C4-2B (cell line): ENCODE measurements at regions not wholly inside any gene's neighbourhood (a gene's known extent, or its start where the extent isn't known, plus 50 kb on each side); places are given as distances from the start of the nearest gene placed in this dataset.
"Not testable (repeated sequence)": the region's sequence is repeated elsewhere in the genome, so short reads cannot be mapped to it uniquely, and the experiment has no call there.

Source experiments
- H3K27ac ChIP-seq: fragments of 450-650 bp; 2 replicates; pipeline ENCODE4 v1.5.1; 2017
- CTCF ChIP-seq: fragments of 450-650 bp; conservative IDR thresholded peaks from 2 replicates; pipeline ENCODE4 v1.5.1; 2017; ENCODE audit warnings: mild to moderate bottlenecking
- ZFX ChIP-seq: fragments of 450-650 bp; IDR thresholded peaks from 2 replicates; pipeline ENCODE4 v1.6.1; 2017

DNA sequence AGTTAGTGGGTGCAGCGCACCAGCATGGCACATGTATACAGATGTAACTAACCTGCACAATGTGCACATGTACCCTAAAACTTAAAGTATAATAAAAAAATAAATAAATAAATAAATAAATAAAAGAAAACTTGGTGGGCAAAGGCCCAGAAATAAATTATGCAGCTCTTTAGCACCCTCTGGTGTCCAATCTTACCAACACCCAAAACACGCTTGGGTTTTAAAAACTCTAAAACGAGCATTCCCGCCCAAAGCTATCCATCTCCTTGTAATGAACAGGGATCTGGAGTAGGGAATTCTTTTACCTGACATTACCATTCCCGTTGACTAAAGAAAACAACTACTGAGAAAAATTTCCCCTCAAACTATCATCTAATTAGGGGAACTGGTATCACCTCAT, 2005.9 kb upstream of the CELF4 start:
- TF ChIP-seq ZFX, result no peak
- TF ChIP-seq CTCF, result peak; percentile 49
- no peak overlapping the region for H3K27ac ChIP-seq

GRCh38 chr18:39565551-39566230, 2000.1 kb upstream of the CELF4 start:
- not testable (repeated sequence) for H3K27ac ChIP-seq

- no peak overlapping the region for H3K27ac ChIP-seq
- TF ChIP-seq CTCF, result no peak
- TF ChIP-seq ZFX, result no peak
Measured at GRCh38 chr18:39564716-39565115, 1999.1 kb upstream of the CELF4 start.

DNA sequence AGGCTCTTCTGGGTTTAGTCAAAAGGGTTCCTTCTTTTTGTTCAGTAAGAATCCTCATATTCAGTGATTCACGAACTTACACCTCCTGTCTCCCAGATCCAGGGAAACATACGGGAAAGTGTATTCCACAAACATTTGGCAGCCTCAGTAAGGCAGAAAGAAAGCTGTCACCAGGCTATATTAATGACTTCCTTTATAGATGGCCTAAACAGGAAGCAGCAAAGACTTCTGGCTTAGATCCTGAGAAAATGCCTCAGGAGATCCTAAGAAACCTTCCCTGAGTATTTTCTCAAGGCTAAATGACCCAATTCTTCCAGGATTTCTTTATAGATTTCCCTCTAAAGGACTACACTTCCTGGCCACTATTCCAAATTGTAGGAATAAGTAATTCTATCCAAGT, 1995.5 kb upstream of the CELF4 start:
- H3K27ac ChIP-seq, result no peak overlapping the region
- no peak for TF ChIP-seq CTCF
- no peak for TF ChIP-seq ZFX

GRCh38 chr18:39558658-39559057, 1993.1 kb upstream of the CELF4 start:
- no peak overlapping the region for H3K27ac ChIP-seq
- no peak for TF ChIP-seq ZFX
- no peak for TF ChIP-seq CTCF

DNA sequence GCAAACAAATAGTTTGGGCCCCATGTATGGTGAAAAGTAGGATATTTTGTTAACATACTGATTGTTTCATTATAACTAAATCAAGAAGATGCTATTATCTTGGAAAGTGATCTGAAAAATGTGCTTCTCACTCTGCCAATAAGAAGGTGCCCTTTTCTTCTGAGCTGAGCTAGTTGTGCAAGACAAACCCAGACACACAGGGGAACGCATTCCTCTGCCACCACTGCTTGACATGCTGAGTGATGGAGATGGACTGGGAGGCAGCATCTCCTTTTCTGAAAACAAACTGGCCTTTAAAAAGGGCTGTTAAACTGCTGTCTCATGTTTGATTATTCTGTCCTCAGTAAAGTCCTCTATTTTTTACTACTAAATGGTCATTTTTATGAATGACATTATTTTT, 1989.9 kb upstream of the CELF4 start:
- TF ChIP-seq ZFX, result no peak
- no peak for TF ChIP-seq CTCF
- H3K27ac ChIP-seq, result no peak overlapping the region

DNA sequence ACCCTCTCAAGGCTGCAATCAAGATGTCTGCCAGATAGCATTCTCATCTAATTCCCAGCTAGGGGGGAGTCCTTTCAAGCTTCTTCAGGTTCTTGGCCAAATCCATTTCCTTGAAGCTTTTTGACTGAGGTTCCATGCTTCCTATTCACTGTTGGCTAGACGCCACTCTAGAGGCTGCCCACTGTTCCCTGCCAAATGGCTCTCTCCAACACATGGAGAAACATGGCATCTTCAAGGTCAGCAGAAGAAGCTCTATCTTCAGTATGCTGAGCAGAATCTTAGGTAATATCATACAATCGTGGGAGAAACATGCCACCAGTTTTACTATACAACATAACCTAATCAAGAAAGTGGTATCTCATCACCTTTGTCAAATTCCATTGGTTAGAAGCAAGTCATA, 1985.1 kb upstream of the CELF4 start:
- no peak overlapping the region for H3K27ac ChIP-seq
- TF ChIP-seq ZFX (no peak), CTCF (no peak)

GRCh38 chr18:39549144-39549543, 1983.5 kb upstream of the CELF4 start:
- TF ChIP-seq ZFX, result no peak
- TF ChIP-seq CTCF, result no peak
- no peak overlapping the region for H3K27ac ChIP-seq
